Mammary epithelial cell (primary cell): ENCODE measurements at regions not wholly inside any gene's neighbourhood (a gene's known extent, or its start where the extent isn't known, plus 50 kb on each side); places are given as distances from the start of the nearest gene placed in this dataset.

Experiments
- CTCF ChIP-seq, 2 donors: IDR thresholded peaks in 1 of 2; conservative IDR thresholded peaks in 1 of 2; 2 replicates each; pipeline ENCODE4 v1.5.1; 2011 to 2012; ENCODE audit warnings: inconsistent platforms in 2 of 2, low read length in 2 of 2, mild to moderate bottlenecking in 2 of 2, control low read depth in 1 of 2, low read depth in 1 of 2; ENCODE audit not compliant: insufficient read depth in 1 of 2; ENCODE audit errors: extremely low read depth in 1 of 2
- EZH2 ChIP-seq: IDR thresholded peaks from 2 replicates; pipeline ENCODE4 v1.6.1; 2012; ENCODE audit warnings: low read length, inconsistent platforms, borderline replicate concordance

GRCh38 chr1:234909307-234909810, 219.3 kb downstream of the TOMM20 start:
- TF ChIP-seq CTCF (conservative IDR thresholded peaks at IDR 0.05 in 1 of 2, IDR thresholded peaks at IDR 0.05 in 1 of 2; ENCODE audit: extremely low read depth in 1 of 2, insufficient read depth in 1 of 2, low read depth in 1 of 2, low read length in 2 of 2): no peak
- no peak for TF ChIP-seq EZH2
